ENCODE measurements at regions not wholly inside any gene's neighbourhood (a gene's known extent, or its start where the extent isn't known, plus 50 kb on each side); places are given as distances from the start of the nearest gene placed in this dataset.

DNA sequence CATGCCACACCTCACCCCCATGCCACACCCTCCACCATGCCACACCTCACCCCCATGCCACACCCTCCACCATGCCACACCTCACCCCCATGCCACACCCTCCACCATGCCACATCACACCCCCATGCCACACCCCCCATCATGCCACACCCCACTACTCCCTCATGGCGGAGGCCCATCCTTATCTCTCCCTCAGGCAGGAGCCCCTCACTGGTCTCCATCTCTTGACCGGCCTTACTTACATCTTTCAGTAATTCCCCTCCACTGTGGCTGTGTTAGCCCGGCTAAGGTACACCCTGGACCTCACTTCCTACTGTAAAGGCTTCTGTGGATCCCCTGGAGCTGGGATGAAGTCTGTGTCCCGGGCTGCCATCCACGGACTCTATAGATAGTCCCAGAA is 102.0 kb downstream of the OLFM1 start:
- TF ChIP-seq, protein P1, sequence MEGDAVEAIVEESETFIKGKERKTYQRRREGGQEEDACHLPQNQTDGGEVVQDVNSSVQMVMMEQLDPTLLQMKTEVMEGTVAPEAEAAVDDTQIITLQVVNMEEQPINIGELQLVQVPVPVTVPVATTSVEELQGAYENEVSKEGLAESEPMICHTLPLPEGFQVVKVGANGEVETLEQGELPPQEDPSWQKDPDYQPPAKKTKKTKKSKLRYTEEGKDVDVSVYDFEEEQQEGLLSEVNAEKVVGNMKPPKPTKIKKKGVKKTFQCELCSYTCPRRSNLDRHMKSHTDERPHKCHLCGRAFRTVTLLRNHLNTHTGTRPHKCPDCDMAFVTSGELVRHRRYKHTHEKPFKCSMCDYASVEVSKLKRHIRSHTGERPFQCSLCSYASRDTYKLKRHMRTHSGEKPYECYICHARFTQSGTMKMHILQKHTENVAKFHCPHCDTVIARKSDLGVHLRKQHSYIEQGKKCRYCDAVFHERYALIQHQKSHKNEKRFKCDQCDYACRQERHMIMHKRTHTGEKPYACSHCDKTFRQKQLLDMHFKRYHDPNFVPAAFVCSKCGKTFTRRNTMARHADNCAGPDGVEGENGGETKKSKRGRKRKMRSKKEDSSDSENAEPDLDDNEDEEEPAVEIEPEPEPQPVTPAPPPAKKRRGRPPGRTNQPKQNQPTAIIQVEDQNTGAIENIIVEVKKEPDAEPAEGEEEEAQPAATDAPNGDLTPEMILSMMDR (IDR thresholded peaks at IDR 0.05) = no peak
- TF ChIP-seq EP300 (IDR thresholded peaks at IDR 0.05) = no peak
- TF ChIP-seq POLR2A (IDR thresholded peaks at IDR 0.05; ENCODE audit: low read depth) = no peak
- no peak for TF ChIP-seq POLR2AphosphoS5 (IDR thresholded peaks at IDR 0.05)
